ENCODE measurements at regions not wholly inside any gene's neighbourhood (a gene's known extent, or its start where the extent isn't known, plus 50 kb on each side); places are given as distances from the start of the nearest gene placed in this dataset.

DNA sequence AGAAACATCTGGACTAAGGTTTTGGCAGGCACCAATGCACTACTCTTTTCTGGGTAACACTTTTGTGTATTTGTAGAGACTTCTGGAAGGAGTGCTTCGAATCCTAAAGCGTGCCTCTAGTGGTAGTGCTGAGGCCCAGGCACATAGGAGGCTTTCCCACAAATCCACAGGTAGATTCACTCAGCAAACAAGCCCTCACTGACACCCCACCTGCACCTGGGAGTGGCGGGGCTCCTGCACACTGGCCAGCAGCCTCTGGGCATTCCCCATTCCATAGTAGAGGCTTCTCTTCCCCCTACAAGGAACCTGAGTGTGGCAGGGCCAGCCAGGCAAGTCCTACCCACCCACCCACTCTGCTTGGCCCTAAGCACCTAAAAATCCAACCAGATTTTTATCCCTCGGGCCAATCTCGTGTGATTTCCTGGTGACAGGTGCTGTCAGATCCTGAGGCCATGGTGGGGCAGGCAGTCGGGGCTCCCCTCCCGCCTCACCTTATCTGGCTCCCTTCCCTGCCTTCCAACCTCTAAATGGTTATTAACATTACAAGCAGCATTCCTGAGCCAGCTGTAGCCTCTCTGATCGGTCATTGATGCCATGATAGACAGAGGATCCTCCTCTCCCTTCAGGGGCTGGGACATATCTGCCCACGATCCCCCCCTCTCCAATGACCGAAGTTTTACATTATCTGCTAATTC is 82.4 kb downstream of the SLC2A10 start:
- no peak for TF ChIP-seq NR1H2 (CRISPR knock-in tag; IDR thresholded peaks at IDR 0.05)
- TF ChIP-seq, protein P1, sequence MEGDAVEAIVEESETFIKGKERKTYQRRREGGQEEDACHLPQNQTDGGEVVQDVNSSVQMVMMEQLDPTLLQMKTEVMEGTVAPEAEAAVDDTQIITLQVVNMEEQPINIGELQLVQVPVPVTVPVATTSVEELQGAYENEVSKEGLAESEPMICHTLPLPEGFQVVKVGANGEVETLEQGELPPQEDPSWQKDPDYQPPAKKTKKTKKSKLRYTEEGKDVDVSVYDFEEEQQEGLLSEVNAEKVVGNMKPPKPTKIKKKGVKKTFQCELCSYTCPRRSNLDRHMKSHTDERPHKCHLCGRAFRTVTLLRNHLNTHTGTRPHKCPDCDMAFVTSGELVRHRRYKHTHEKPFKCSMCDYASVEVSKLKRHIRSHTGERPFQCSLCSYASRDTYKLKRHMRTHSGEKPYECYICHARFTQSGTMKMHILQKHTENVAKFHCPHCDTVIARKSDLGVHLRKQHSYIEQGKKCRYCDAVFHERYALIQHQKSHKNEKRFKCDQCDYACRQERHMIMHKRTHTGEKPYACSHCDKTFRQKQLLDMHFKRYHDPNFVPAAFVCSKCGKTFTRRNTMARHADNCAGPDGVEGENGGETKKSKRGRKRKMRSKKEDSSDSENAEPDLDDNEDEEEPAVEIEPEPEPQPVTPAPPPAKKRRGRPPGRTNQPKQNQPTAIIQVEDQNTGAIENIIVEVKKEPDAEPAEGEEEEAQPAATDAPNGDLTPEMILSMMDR (IDR thresholded peaks at IDR 0.05), result no peak
- no peak for TF ChIP-seq GABPB1 (CRISPR knock-in tag; IDR thresholded peaks at IDR 0.05)
- TF ChIP-seq, protein P2, sequence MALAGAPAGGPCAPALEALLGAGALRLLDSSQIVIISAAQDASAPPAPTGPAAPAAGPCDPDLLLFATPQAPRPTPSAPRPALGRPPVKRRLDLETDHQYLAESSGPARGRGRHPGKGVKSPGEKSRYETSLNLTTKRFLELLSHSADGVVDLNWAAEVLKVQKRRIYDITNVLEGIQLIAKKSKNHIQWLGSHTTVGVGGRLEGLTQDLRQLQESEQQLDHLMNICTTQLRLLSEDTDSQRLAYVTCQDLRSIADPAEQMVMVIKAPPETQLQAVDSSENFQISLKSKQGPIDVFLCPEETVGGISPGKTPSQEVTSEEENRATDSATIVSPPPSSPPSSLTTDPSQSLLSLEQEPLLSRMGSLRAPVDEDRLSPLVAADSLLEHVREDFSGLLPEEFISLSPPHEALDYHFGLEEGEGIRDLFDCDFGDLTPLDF (CRISPR knock-in tag; IDR thresholded peaks at IDR 0.05), result no peak
- no peak for TF ChIP-seq CREB1 (CRISPR knock-in tag; IDR thresholded peaks at IDR 0.05)
- TF ChIP-seq, protein P3, sequence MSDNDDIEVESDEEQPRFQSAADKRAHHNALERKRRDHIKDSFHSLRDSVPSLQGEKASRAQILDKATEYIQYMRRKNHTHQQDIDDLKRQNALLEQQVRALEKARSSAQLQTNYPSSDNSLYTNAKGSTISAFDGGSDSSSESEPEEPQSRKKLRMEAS (CRISPR knock-in tag; IDR thresholded peaks at IDR 0.05), result no peak
- no peak for TF ChIP-seq JUN (CRISPR knock-in tag; IDR thresholded peaks at IDR 0.05)
- TF ChIP-seq, protein P4, sequence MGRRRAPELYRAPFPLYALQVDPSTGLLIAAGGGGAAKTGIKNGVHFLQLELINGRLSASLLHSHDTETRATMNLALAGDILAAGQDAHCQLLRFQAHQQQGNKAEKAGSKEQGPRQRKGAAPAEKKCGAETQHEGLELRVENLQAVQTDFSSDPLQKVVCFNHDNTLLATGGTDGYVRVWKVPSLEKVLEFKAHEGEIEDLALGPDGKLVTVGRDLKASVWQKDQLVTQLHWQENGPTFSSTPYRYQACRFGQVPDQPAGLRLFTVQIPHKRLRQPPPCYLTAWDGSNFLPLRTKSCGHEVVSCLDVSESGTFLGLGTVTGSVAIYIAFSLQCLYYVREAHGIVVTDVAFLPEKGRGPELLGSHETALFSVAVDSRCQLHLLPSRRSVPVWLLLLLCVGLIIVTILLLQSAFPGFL (CRISPR knock-in tag; IDR thresholded peaks at IDR 0.05; ENCODE audit: borderline replicate concordance), result no peak
- TF ChIP-seq ZNF232 (CRISPR knock-in tag; IDR thresholded peaks at IDR 0.05), result no peak
- TF ChIP-seq, protein P5, sequence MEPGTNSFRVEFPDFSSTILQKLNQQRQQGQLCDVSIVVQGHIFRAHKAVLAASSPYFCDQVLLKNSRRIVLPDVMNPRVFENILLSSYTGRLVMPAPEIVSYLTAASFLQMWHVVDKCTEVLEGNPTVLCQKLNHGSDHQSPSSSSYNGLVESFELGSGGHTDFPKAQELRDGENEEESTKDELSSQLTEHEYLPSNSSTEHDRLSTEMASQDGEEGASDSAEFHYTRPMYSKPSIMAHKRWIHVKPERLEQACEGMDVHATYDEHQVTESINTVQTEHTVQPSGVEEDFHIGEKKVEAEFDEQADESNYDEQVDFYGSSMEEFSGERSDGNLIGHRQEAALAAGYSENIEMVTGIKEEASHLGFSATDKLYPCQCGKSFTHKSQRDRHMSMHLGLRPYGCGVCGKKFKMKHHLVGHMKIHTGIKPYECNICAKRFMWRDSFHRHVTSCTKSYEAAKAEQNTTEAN (CRISPR knock-in tag; IDR thresholded peaks at IDR 0.05), result no peak
- no peak for TF ChIP-seq JAZF1 (CRISPR knock-in tag; IDR thresholded peaks at IDR 0.05)
- no peak for TF ChIP-seq ZNF219 (CRISPR knock-in tag; IDR thresholded peaks at IDR 0.05; ENCODE audit: borderline replicate concordance)
